GM21825 (cell line): ENCODE measurements at regions not wholly inside any gene's neighbourhood (a gene's known extent, or its start where the extent isn't known, plus 50 kb on each side); places are given as distances from the start of the nearest gene placed in this dataset.

Experiments
- ATAC-seq: cut with Tn5 transposase; IDR thresholded peaks from one replicate; pipeline ENCODE4 v1.9.1; 2021; ENCODE audit warnings: mild to moderate bottlenecking, moderate library complexity; ENCODE audit not compliant: unreplicated experiment

DNA sequence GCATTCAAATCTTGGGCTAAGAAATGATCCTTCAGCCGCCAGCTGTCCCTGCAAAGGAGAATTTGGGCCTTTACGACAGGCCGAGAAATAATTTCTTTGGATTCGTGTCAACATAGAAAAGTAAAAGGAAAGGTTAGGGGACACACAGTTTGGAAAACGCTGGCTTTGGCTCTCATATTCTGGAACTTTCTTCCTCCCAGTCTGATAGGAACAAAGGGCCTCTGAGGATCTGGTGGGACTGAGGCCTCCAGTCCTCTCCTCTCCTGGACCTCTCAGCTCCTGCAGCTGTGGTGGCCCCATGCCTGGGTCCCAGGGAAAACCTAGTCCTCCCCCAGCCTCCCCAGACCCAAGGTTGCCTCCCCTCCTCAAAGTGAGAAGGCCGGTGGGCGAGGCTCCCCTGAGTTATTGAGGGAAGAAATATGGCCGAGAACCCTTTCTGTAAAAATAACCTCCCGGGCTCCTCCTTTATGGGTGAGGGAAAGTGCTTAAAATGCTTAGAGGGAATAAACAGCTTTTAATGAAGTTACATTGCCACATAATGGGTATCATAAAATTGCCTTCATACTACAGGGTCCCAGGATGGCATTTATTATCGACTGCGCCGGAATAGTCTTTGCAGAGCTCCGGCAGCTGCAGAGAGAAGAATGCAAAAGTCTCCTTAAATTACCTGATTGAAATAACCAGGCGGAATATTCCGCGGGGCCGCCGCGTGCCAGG lies 188.3 kb downstream of the PHETA1 start:
- ATAC-seq: no peak

DNA sequence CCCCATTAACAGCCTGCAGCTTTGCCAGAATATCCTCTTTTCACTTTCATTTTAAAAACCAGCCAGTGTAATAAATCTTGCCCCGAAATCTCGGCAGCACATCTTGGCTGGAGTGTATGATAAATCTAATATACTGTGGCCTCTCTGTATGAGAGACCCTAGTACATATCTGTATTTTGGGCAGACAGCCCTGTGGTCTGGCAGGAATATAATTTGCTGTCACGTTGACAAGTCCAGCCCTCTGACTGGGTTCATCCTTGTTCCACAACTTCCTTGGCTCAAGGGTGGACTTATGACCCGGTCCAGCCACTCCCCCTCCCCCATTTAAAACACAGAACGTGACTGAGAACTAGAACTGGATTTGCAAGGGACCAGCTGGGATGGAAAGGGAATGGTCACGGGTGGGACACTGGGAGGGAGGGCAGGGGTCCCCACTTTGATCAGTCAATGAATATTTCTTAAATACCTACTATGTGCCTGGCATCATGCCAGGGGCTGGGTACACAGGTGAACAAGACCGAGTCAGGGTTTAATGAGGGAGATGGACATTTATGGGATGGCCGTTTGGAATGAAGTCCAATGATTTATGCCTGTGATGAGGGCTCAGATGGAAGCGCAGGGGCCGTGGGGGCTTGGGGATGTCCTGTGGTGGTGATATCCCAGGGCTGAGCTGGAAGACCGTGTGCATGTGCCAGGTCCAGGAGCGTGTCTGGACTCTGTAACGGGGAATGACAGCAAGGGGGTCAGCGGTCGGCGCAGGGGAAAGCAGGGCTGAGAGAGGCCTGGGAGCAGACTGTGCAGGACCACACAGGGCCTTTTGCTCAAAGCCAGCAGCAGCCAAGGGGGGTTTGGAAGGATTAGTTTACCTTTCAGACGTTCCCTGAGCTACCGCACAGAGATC lies 190.5 kb downstream of the PHETA1 start:
- ATAC-seq: no peak

DNA sequence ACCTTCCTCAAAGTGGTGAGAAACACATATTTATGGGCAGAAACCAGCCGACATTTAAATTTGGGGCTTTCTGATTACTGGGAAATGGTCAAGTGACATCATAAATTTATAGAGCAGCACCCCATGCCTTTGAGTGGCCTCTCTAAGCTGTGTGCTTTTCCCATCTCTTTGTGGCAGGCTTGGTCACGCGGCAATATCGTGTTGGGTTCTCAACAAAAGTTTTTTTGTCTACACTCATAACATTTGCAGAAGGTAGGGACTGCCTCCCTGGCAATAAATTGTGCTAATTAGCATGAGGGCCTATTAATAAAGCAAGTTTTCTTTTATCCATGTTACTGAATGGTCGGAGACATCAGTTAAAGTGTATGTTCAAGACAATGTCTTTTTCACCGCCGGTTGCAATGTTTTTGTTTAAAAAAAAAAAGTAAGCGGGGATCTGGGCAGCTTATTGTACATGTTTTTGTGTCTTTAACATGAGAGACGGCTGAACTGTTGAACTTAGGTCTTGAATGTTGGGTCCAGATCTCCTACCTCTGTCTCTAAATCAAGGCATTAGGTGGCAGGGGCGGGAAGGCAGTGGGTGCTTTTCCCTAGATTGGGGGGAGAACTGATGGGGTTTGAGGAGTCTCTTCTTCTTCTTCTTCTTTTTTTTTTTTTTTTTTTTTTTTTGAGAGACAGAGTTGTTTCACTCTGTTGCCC lies 193.3 kb downstream of the PHETA1 start:
- no peak for ATAC-seq

DNA sequence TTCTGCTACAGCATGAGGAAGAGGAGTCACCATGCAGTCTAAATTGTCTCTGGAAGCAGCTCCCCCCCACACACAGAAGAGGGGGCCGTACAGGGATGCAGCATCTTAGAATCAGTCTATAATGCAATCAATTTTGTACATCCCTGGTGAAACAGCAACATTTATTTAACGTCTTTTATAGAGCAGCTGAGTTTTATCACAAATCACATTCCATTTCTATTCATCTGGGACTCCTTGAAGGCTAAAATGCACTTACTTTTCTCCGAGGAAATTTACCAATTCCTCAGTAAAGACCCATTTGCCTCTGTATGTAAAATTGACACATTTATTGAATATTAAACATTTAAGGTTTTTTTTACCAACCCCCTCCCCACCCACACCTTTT lies 193.9 kb downstream of the PHETA1 start:
- ATAC-seq: no peak

DNA sequence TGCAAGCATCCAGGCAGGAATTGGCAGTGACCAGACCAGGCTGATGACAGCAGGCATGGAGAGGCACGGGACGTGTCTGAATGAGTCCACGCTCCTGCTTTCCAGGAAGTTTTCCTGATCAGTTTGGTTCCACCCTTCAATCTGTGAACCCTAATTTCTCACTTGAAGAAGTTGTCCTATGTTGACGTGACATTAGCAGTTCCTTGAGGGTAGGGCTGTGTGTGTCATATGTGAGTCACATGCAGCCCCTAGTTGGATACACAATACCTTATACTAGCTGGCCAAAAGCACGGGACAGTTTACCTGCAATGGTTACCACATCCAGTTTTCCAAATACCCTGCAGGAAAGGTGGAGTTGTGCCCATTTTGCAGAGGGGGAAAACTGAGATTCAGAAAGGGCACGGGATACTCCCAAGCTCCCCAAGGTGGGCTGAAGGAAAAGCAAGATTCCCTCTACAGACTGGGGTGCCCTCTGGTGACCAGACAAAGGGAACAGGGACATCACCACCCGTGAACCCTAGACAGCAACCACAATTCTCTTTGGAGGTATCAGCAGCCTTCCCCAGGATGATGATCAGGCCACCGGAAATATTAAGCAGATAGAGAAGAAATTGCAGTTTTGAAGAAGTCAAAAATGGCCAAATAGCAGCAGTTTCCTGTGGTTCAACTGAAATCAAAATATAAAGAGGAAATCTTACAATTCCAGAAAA lies 194.5 kb downstream of the PHETA1 start:
- ATAC-seq: no peak

DNA sequence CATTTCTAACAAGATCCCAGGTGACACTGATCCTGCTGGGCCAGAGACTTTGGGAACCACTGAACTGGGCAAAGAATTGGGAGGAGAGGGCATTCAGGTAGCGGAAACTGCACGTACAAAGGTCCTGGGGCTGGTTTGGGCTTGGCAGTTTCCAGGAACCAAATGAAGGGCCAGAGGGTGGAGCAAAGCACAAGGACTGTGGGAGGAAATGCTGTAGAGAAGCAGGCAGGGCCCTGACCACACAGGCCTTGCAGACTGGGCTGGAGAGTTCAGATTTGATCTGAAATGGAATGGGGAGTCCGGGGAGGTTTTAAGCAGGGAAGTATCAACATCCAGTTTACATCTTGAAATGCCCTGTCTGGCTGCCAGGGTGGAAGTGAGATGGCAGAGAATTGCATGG lies 195.1 kb downstream of the PHETA1 start:
- no peak for ATAC-seq

DNA sequence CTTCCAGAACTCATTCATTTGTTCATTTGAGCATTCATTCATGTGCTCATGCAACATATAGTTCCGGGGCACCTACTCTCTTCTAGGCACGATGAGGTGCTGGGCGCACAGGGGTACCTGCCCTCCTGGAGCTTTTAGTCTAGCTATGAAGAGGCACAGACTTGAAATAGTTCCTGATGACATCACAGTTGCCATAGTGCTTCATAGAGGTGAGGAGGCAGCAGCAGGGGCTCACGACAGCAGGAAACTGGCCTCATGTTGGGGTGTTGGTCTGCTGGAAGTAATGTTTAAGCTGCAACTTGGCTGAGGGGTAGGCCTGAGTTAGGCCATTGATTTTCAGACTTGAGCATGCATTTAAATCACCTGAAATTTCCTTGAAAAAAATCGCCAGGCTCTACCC lies 195.5 kb downstream of the PHETA1 start:
- no peak for ATAC-seq

DNA sequence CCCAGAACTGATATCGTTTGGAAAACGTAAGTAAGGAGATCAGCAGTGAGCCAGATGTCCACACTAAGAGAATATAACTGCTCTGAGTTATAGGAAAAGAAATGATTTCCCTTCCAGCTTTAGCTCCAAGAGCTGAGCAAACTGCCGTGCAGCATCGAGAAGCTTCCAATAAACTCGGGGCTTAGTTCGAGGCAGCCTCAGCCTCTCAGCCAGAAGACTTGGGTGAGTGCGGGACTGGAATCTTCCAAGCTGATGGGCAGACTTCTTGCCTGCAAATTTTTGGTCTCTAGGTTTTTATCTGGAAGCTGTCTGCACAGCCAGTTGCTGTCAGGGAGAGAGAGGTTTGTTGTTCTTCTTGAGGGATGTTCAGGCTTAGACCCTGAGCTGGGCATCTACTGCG lies 196.1 kb downstream of the PHETA1 start:
- ATAC-seq: no peak

DNA sequence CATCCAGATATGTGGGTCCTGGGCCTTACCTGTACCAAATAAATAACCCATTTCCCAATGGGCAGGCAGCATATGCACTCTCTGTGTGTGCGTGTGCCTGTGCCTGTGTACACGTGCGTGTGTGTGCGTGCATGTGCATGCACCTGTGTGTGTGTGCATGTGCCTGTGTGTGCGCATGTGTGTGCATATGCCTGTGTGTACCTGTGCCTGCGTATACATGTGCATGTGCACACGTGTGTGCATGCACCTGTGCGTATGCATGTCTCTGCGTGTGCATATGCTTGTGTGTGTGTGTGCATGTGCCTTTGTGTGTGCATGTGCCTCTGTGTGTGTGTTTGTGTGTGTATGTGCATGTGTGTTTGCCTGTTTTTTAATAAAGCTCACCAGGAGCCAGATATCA lies 197.1 kb downstream of the PHETA1 start:
- ATAC-seq: no peak

DNA sequence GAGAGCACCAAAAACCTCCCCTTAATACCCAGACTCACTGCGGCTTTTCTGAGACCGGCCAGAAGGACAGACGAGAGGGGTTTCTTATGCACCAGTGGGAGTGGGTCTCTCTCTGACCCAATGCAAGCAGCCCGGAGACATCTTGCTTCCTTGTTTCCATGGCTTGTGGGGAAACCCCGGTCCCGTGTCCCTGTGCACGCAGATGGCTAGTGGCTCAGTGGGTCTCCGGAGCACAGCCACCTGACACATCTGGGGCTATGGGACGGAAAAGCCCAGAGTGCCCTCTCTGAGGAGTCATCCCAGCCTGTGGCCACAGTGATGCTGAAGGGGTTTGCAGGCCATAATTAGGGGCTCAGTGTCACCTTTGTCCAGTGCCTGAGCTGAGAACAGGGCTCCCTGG lies 197.6 kb downstream of the PHETA1 start:
- ATAC-seq: no peak

DNA sequence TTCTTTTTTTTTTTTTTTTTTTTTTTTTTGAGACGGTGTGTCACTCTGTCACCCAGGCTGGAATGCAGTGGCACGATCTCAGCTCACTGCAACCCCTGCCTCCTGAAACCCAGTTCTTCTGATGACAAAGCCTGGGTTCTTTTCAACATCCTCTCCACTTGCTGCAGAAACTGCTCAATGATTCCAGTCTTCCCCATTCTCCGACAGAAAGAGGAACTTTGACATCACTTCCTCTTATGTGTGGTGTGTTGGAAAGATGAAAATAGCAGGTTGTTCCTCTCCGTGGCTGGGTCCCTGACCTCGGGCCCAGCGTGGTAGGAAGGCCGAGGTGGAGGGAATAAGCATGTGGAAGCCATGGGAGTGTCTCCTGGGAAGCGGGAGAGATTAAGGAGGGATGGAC lies 198.4 kb downstream of the PHETA1 start:
- ATAC-seq: no peak

DNA sequence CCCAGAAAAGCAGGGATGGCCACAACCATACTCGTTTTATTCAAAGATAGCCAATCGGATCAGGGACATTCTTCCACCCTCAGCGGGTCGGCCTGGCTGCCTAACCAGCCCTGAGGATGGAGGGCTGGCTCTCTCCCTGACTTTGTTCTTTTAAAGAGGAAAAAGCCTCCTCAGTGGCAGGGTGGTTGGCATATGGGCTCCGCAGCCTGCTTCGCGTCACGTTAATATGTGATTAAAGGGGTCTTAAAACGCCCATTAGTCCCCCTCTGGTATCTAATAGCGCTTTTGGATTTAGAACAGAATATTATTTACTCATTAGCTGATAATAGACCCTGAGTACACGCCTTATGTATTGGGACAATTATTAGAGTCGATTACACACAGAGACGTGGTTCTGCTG lies 199.4 kb downstream of the PHETA1 start:
- ATAC-seq: no peak

DNA sequence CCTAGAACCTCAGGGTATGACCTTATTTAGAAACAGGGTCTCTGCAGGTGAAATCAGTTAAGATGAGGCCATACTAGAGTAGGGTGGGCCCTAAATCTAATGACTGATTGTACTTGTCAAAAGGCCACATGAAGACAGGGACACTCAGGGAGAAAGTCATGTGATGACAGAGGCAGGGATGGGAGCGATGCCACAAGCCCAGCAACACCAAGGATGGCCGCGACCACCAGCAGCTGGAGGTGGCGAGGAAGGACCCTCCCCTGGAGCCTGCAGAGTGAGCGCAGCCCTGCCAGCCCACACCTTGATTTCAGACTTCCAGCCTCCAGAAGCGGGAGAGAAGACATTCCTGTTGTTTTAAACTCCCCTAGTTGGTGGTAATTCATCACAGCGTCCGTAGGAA lies 199.9 kb downstream of the PHETA1 start:
- no peak for ATAC-seq

DNA sequence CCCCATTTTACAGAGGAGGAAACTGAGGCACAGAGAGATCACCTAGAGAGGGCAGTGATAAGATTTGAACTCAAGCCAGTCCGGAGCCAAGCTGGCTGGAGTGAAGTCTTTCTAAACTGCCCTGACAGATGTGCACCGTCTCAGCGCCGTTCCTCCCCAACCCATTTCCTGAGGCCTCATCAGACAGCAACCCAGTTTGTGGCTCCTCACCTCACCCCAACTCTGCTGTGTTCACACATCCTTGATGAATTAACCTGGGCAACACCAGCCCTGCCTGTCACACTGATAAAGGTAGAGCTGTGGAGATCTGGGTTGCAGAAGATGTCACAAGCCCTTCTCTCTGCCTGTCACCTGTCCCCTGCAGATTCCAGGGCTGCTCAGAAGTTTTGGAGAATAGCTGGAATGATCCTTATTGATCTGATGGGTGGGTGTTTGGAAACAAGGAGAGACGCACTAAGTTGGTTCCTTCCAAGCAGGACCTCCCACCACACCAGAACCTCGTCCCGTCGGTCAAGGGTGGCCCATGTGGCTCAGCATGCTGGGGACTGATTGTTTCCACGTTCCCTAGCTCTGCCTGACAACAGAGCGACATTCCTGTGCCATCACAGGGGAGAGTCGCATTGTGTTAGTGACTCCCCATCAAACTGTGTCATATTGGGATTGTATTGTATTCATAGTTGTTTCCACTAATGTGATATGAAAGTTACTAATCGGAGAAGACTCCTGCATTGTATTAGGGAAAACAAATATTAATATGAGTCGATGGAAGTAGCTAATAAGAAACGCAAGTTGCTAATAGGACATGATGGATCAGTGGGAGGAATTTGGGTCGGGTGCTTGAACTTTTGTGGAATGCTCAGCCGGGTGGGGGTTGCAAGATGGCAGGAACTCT lies 200.6 kb downstream of the PHETA1 start:
- ATAC-seq: no peak

DNA sequence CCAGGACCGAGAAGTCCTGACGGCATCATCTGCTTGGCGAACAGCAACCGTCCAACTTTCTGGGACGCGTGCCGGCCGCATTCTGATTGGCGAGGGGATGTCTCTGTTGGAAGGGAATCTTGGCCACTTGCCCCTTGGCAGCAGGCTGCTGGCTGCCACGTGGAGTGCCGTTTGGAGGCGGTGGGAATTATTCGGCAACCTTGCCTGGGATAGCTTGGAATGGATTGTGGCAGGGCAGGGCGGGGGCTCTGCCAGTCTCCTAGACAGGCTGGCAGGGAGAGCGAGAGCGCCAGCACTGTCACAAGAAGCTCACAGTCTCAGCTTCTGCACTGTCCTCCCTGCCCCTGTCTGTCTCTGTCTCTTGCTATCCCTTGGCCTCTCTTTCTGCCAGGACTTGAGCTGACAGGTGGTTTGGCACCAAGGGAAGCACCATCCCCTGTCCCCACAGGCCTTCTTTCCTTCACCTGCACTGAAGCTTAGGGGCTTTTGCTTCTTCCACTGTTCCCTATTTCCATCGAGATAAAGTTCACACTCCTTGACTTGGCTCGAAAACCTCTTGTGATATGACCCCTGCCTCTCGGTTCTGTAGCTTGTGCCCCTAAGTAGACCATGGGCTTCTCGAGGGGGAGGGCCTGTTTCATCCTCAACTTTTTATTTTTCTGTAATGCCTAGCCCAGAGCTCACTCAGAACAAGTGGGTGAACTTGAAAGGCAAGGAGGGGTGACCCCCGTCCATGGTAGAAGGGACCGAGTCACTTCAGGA lies 201.9 kb downstream of the PHETA1 start:
- no peak for ATAC-seq

DNA sequence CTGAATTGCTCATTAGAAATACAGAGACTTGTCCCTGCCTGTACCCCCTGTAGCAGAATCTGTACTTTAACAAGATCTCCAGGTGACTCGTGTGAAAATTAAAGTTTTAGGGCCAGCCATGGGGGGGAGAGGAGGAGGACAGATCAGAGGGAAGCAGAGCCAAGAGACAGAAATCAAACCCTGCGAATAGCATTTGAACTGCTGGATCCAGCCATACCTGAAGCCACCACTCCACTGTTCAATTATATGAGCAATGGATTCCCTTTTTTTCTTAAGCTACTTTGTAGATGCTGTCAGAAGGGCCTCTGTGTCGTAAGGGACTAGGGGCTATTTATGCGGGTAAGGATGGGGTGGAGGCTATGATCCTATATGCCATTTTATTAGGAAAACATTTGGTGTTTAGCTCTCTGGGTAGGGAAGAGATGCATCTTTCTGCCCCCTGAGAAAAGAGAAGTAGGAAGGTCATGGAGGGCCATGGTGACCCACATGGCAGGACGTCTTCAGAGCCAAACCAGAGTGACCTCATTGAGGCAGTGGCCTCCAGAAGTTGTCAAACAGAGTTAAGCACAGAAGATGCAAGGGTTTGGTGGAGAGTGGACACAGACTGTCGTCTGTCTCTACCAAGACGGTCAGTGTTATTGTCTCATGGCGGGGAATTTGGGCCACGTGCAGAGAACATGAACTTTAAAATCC lies 203.9 kb downstream of the PHETA1 start:
- ATAC-seq: no peak

DNA sequence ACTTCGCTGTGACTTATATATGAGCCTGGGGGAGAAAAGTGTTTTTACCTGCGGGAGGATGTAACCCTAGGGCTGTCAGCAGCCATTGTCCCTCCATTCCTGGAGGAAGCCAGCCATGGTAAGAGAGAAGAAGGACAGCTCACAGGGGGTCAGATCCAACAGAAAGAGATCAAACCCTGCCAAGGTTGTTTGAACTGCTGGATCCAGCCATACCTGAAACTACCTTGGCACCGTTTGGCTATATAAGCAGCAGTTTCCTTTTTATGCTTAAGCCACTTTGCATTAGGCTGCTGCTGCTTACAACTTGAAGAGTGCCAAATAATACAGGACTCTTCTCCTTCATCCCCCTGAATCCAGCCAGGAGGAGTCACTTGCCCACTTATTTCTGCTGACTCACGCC lies 205.5 kb downstream of the PHETA1 start:
- ATAC-seq: no peak

DNA sequence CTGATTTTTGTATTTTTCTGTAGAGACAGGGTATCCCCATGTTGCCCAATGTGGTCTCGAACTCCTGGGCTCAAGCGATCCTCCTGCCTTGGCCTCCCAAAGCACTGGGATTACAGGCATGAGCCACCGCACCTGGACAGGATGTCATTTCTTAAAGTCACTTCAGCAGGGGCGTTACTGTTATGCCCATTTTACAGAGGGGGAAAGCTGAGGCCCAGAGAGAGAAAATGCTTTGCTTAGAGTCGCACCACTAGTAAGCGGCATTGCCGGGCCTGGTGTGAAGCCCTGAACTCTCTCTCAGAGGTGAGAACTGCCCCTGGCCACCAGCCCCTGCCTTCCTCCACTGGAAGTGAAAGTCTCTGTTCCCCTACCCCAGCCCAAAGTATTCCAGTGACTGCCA lies 207.0 kb downstream of the PHETA1 start:
- no peak for ATAC-seq
